KG1 (cell line): ENCODE measurements at regions not wholly inside any gene's neighbourhood (a gene's known extent, or its start where the extent isn't known, plus 50 kb on each side); places are given as distances from the start of the nearest gene placed in this dataset.
A peak's percentile ranks its signal among the peaks of the same experiment; 100 is the strongest.

Experiments used
- DNase-seq: peaks from one replicate; lab custom pipeline; 2025; lab: John Stamatoyannopoulos, UW

GRCh38 chr1:185578293-185578692, 155.9 kb upstream of the HMCN1 start:
- DNase-seq, result no peak

- DNase-seq, result no peak
Measured at GRCh38 chr1:185574139-185574875, 159.9 kb upstream of the HMCN1 start.

- DNase-seq, result no peak
Measured at GRCh38 chr1:185573677-185574076, 160.5 kb upstream of the HMCN1 start.

GRCh38 chr1:185573162-185573561, 161.0 kb upstream of the HMCN1 start:
- no peak for DNase-seq

- DNase-seq, result no peak
Measured at GRCh38 chr1:185570962-185571361, 163.2 kb upstream of the HMCN1 start.

- DNase-seq, result peak; percentile 19
Measured at GRCh38 chr1:185568155-185569123, 165.8 kb upstream of the HMCN1 start.

- DNase-seq, result no peak
Measured at GRCh38 chr1:185567440-185567839, 166.8 kb upstream of the HMCN1 start.

- DNase-seq, result peak; percentile 48
Measured at GRCh38 chr1:185566995-185567394, 167.2 kb upstream of the HMCN1 start.

- no peak for DNase-seq
Measured at GRCh38 chr1:185565302-185565701, 168.9 kb upstream of the HMCN1 start.

- DNase-seq, result no peak
Measured at GRCh38 chr1:185564816-185565215, 169.4 kb upstream of the HMCN1 start.

GRCh38 chr1:185562461-185563359, 171.5 kb upstream of the HMCN1 start:
- DNase-seq, result no peak

- DNase-seq, result peak; percentile 33
Measured at GRCh38 chr1:185561629-185562028, 172.6 kb upstream of the HMCN1 start.

- no peak for DNase-seq
Measured at GRCh38 chr1:185560760-185561159, 173.4 kb upstream of the HMCN1 start.

GRCh38 chr1:185559684-185560331, 174.4 kb upstream of the HMCN1 start:
- DNase-seq, result peak; percentile 56

- no peak for DNase-seq
Measured at GRCh38 chr1:185559151-185559550, 175.0 kb upstream of the HMCN1 start.

GRCh38 chr1:185556561-185556960, 177.6 kb upstream of the HMCN1 start:
- no peak for DNase-seq

GRCh38 chr1:185555743-185556142, 178.4 kb upstream of the HMCN1 start:
- DNase-seq, result no peak

GRCh38 chr1:185551008-185551407, 183.2 kb upstream of the HMCN1 start:
- no peak for DNase-seq

- no peak for DNase-seq
Measured at GRCh38 chr1:185549906-185550305, 184.3 kb upstream of the HMCN1 start.

GRCh38 chr1:185546029-185546428, 188.2 kb upstream of the HMCN1 start:
- DNase-seq, result no peak

GRCh38 chr1:185541871-185542301, 192.3 kb upstream of the HMCN1 start:
- DNase-seq, result no peak
